ENCODE measurements at regions not wholly inside any gene's neighbourhood (a gene's known extent, or its start where the extent isn't known, plus 50 kb on each side); places are given as distances from the start of the nearest gene placed in this dataset.

DNA sequence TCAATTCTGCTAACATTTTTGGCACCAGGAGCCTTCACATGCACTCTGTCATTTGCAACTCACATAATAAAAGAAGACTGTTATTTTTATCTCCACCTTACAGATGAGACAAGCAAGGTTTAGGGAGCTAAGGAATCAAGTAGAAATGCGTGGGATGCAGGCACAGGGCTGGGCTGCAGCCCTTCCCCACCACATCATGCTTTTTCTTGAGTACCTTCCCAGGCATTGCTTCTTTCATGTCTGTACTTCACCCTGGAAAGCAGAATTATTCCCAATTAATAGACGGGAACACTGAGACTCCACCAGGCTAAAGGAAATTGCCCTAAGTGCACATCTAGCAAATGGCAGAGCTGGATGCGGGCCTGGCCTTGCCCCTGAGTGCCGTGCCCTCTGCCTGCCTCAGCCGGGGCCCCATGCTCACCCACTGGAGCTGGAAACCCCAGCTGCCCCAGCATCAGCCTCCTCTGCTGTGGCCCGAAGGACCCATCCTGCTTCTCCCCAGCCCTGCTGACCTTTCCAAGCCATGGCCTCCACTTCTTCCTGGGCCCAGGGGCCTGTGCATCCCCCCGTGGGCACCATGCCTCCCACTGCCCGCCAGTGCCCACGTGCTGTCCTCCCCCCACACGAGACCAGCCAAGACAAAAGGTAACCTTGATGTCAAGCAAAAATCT is 257.5 kb downstream of the TOMM20 start (continued):
- TF ChIP-seq, protein P1, sequence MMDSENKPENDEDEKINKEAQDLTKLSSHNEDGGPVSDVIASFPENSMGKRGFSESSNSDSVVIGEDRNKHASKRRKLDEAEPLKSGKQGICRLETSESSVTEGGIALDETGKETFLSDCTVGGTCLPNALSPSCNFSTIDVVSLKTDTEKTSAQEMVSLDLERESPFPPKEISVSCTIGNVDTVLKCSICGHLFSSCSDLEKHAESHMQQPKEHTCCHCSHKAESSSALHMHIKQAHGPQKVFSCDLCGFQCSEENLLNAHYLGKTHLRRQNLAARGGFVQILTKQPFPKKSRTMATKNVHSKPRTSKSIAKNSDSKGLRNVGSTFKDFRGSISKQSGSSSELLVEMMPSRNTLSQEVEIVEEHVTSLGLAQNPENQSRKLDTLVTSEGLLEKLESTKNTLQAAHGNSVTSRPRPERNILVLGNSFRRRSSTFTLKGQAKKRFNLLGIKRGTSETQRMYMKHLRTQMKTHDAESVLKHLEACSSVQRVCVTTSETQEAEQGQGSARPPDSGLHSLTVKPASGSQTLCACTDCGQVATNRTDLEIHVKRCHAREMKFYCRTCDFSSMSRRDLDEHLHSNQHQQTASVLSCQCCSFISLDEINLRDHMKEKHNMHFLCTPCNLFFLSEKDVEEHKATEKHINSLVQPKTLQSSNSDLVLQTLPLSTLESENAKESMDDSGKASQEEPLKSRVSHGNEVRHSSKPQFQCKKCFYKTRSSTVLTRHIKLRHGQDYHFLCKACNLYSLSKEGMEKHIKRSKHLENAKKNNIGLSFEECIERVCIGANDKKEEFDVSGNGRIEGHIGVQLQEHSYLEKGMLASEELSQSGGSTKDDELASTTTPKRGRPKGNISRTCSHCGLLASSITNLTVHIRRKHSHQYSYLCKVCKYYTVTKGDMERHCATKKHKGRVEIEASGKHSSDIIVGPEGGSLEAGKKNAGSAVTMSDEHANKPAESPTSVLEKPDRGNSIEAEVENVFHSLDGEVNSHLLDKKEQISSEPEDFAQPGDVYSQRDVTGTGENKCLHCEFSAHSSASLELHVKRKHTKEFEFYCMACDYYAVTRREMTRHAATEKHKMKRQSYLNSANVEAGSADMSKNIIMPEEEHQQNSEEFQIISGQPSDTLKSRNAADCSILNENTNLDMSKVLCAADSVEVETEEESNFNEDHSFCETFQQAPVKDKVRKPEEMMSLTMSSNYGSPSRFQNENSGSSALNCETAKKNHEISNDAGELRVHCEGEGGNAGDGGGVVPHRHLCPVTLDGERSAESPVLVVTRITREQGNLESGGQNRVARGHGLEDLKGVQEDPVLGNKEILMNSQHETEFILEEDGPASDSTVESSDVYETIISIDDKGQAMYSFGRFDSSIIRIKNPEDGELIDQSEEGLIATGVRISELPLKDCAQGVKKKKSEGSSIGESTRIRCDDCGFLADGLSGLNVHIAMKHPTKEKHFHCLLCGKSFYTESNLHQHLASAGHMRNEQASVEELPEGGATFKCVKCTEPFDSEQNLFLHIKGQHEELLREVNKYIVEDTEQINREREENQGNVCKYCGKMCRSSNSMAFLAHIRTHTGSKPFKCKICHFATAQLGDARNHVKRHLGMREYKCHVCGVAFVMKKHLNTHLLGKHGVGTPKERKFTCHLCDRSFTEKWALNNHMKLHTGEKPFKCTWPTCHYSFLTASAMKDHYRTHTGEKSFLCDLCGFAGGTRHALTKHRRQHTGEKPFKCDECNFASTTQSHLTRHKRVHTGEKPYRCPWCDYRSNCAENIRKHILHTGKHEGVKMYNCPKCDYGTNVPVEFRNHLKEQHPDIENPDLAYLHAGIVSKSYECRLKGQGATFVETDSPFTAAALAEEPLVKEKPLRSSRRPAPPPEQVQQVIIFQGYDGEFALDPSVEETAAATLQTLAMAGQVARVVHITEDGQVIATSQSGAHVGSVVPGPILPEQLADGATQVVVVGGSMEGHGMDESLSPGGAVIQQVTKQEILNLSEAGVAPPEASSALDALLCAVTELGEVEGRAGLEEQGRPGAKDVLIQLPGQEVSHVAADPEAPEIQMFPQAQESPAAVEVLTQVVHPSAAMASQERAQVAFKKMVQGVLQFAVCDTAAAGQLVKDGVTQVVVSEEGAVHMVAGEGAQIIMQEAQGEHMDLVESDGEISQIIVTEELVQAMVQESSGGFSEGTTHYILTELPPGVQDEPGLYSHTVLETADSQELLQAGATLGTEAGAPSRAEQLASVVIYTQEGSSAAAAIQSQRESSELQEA (CRISPR knock-in tag; IDR thresholded peaks at IDR 0.05; ENCODE audit: not compliant biosample characterization): no peak
- TF ChIP-seq ARNT (IDR thresholded peaks at IDR 0.05) (no peak), ZBTB7B (CRISPR knock-in tag; IDR thresholded peaks at IDR 0.05) (no peak), KDM3A (CRISPR knock-in tag; IDR thresholded peaks at IDR 0.05; ENCODE audit: low read depth) (no peak), ZNF768 (CRISPR knock-in tag; IDR thresholded peaks at IDR 0.05) (peak; percentile 33; the same call in 1 of the 2 replicates)
